ENCODE measurements at regions not wholly inside any gene's neighbourhood (a gene's known extent, or its start where the extent isn't known, plus 50 kb on each side); places are given as distances from the start of the nearest gene placed in this dataset.

DNA sequence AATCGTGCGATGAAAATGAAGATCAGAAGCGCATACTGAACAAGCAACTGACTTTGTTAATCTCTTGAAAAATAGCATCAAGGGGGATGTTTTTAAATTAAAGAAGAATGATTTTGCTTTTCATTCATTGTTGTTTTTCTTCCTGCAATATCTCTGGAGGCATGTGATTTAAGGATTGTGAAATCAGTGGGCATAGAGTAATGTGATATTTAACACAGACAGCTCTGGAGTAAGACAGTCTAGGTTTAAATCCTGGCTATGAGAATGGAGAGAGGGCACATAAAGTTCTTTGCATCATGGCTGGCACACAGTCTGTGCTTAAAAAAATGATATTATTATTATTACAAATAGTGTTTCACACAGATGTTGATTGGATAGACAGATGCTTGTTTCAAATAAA lies 243.1 kb upstream of the NBEA start:
- TF ChIP-seq POLR2A (IDR thresholded peaks at IDR 0.05; ENCODE audit: low read depth, low read length) (no peak), MAFK (IDR thresholded peaks at IDR 0.05; ENCODE audit: low read depth, low read length) (no peak), FOS (IDR thresholded peaks at IDR 0.05; ENCODE audit: low read depth, low read length) (no peak), MAZ (IDR thresholded peaks at IDR 0.05; ENCODE audit: borderline replicate concordance, low read depth, low read length) (no peak), NFE2L2 (IDR thresholded peaks at IDR 0.05; ENCODE audit: low read depth, low read length) (no peak), SMC3 (IDR thresholded peaks at IDR 0.05; ENCODE audit: low read depth, low read length) (no peak), RAD21 (IDR thresholded peaks at IDR 0.05; ENCODE audit: low read length) (no peak), RFX5 (IDR thresholded peaks at IDR 0.05; ENCODE audit: low read depth, low read length) (no peak), CHD1 (IDR thresholded peaks at IDR 0.05; ENCODE audit: low read depth, low read length) (no peak), CEBPB (IDR thresholded peaks at IDR 0.05; ENCODE audit: low read depth, low read length) (no peak), BHLHE40 (IDR thresholded peaks at IDR 0.05; ENCODE audit: low read depth, low read length) (no peak)
- TF ChIP-seq, protein P1, sequence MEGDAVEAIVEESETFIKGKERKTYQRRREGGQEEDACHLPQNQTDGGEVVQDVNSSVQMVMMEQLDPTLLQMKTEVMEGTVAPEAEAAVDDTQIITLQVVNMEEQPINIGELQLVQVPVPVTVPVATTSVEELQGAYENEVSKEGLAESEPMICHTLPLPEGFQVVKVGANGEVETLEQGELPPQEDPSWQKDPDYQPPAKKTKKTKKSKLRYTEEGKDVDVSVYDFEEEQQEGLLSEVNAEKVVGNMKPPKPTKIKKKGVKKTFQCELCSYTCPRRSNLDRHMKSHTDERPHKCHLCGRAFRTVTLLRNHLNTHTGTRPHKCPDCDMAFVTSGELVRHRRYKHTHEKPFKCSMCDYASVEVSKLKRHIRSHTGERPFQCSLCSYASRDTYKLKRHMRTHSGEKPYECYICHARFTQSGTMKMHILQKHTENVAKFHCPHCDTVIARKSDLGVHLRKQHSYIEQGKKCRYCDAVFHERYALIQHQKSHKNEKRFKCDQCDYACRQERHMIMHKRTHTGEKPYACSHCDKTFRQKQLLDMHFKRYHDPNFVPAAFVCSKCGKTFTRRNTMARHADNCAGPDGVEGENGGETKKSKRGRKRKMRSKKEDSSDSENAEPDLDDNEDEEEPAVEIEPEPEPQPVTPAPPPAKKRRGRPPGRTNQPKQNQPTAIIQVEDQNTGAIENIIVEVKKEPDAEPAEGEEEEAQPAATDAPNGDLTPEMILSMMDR (conservative IDR thresholded peaks at IDR 0.05; ENCODE audit: low read depth, low read length), result no peak
- TF ChIP-seq, protein P2, sequence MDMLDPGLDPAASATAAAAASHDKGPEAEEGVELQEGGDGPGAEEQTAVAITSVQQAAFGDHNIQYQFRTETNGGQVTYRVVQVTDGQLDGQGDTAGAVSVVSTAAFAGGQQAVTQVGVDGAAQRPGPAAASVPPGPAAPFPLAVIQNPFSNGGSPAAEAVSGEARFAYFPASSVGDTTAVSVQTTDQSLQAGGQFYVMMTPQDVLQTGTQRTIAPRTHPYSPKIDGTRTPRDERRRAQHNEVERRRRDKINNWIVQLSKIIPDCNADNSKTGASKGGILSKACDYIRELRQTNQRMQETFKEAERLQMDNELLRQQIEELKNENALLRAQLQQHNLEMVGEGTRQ (IDR thresholded peaks at IDR 0.05; ENCODE audit: low read depth, low read length), result no peak

Measured in IMR-90 (cell line).